ENCODE measurements at regions not wholly inside any gene's neighbourhood (a gene's known extent, or its start where the extent isn't known, plus 50 kb on each side); places are given as distances from the start of the nearest gene placed in this dataset.

DNA sequence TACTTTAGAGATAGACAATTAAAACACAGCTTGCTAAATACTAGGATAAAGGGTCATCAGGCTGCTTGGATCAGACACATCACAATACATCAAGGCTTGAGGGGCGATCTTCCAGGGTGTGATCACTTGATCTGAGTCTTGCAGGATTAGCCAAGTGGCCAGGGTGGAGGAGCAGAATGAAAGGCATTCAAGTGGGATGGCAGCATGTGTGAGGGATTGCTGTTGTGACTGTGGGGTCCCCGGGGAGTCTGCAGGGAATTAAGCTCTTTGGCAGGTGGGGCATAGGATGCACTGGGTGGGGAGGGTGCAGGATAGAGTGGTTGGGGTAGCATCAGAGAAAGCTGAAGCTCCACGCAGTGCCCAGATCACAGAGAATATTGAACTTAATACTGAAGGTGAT lies 58.0 kb upstream of the TMEM163 start:
- no peak for TF ChIP-seq CTCF (IDR thresholded peaks at IDR 0.05)
- no peak for TF ChIP-seq REST (IDR thresholded peaks at IDR 0.05; ENCODE audit: insufficient read depth in 1 of 2, low read depth in 2 of 2, low read length in 1 of 2)
- TF ChIP-seq POLR2AphosphoS5 (IDR thresholded peaks at IDR 0.05; ENCODE audit: low read depth, low read length), result no peak

Measured in Panc1 (cell line).